Tibial nerve (tissue), 3 donors: ENCODE measurements at regions not wholly inside any gene's neighbourhood (a gene's known extent, or its start where the extent isn't known, plus 50 kb on each side); places are given as distances from the start of the nearest gene placed in this dataset.

Experiments used
- CTCF ChIP-seq, 5 experiments: fragments of 200-600 bp in 3 of 5; fragments of 450-650 bp in 2 of 5; sonication (generic) in 3 of 5; IDR thresholded peaks; one replicate each; pipeline ENCODE4 v1.5.1; 2016 to 2019; ENCODE audit warnings: antibody characterized with exemption in 5 of 5, mild to moderate bottlenecking in 3 of 5, moderate library complexity in 2 of 5
- POLR2A ChIP-seq, 2 donors: fragments of 450-650 bp; IDR thresholded peaks; one replicate each; pipeline ENCODE4 v1.6.1; 2017; ENCODE audit warnings: antibody characterized with exemption in 2 of 2, mild to moderate bottlenecking in 2 of 2, moderate library complexity in 2 of 2

DNA sequence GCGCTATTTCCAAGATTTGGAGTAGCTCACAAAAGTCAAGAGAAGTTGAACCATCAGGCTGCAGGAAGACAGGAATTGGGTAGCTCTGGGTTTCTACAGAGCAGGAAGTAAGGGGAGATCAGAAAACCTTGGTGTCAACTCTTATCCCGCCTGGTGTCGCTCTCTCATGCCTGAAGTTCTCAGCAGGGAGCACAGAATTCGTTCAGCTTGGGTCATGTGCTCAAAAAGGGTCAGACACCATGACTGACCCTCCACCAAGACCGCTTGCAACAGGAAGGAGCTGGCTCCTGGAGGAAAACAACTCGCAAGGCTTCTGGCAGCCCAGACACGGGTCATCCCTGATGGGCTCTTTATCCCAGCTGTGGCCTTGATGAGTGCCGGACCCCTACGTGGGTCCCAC, 93.7 kb upstream of the MSX1 start:
- TF ChIP-seq CTCF (IDR thresholded peaks at IDR 0.05): no peak
- no peak for TF ChIP-seq POLR2A (IDR thresholded peaks at IDR 0.05)
